ENCODE measurements at regions not wholly inside any gene's neighbourhood (a gene's known extent, or its start where the extent isn't known, plus 50 kb on each side); places are given as distances from the start of the nearest gene placed in this dataset.

DNA sequence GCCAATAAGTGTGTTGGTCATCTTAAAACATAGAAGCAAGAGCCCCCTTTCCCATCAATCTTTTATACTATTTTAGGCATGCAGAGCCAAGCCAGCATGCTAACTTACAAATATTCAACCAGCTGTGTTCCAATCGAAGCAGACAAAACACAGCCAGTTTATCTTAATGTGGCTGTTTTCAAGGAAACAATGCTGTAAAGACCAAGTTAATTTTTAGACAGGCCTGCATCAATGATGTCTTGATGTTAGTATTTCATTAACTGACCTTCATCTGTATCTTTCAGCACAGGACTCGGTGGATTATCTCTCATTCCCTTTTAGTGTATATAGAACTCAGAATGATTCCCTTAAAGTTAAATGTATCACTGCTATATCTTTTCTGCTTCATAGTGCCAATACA is 262.0 kb upstream of the ZWINT start:
- Histone ChIP-seq H3K36me3 (no peaks in the 10 kb centered on the region), H3K9me3 (no peaks in the 10 kb centered on the region), H3K4me3 (no peak overlapping the region), H3K27ac (no peak overlapping the region), H3K27me3 (no peaks in the 10 kb centered on the region), H3K4me1 (no peaks in the 10 kb centered on the region)
- no peak for DNase-seq
- intact Hi-C loops (cut with DNase I; ENCODE audit: low total_unique reads) = no loop called here
- TF ChIP-seq, protein P1, sequence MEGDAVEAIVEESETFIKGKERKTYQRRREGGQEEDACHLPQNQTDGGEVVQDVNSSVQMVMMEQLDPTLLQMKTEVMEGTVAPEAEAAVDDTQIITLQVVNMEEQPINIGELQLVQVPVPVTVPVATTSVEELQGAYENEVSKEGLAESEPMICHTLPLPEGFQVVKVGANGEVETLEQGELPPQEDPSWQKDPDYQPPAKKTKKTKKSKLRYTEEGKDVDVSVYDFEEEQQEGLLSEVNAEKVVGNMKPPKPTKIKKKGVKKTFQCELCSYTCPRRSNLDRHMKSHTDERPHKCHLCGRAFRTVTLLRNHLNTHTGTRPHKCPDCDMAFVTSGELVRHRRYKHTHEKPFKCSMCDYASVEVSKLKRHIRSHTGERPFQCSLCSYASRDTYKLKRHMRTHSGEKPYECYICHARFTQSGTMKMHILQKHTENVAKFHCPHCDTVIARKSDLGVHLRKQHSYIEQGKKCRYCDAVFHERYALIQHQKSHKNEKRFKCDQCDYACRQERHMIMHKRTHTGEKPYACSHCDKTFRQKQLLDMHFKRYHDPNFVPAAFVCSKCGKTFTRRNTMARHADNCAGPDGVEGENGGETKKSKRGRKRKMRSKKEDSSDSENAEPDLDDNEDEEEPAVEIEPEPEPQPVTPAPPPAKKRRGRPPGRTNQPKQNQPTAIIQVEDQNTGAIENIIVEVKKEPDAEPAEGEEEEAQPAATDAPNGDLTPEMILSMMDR (IDR thresholded peaks at IDR 0.05) = no peak

DNA sequence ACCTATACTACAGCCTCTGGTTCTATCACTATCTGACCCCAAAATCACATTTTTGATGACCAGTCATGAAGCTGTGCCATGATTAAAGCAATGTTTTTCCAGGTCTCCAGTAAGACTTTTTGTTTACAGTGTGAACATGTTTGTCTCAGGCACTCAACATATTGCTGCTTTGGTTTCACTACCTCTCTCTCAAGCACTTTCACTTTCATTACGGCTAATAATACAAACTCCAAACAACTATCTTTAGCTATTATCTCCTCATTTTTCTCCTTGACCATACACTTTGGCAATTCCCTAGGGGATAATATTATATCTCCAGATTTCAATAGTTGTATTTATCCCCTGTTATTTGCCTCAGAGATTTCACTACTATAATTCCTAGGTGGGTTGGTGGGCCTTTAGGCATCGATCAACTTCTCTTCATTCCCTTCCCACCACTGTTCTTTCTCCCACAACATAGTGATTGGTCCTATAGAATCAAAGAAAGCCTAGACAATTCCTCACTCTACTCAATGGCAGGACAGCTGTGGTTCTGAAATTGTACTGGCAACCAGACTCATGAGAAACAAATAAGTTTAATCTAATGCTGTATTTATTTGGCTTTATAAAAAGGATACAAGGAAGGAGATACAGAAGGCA is 261.4 kb upstream of the ZWINT start:
- Histone ChIP-seq H3K4me3 (no peak overlapping the region), H3K9me3 (no peaks in the 10 kb centered on the region), H3K27me3 (no peaks in the 10 kb centered on the region), H3K4me1 (no peaks in the 10 kb centered on the region), H3K27ac (no peak overlapping the region), H3K36me3 (no peaks in the 10 kb centered on the region)
- DNase-seq = no peak
- TF ChIP-seq, protein P1 (IDR thresholded peaks at IDR 0.05) = no peak
- intact Hi-C loops (cut with DNase I; ENCODE audit: low total_unique reads) = no loop called here

DNA sequence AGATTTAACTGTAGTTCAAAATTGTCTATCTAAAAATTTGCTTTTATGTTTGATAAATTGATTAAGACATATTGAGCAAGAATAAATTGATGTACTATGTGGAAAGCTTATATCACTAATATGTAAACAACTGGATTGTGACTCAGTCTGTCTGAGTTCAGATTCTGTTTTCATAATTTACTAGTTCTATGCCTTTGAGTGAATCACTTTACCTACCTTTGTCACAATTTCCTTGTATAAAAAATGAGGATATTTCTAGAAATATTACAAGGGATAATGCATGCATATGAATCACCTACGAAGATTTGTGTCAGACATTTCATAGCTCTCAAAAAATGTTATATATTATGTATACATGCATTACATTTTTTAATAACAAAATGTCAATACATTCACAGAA is 245.1 kb upstream of the ZWINT start:
- H3K9me3 ChIP-seq = no peaks in the 10 kb centered on the region
- DNase-seq = no peak
- no peaks in the 10 kb centered on the region for H3K4me1 ChIP-seq
- H3K27ac ChIP-seq = no peak overlapping the region
- no peaks in the 10 kb centered on the region for H3K27me3 ChIP-seq
- no peaks in the 10 kb centered on the region for H3K36me3 ChIP-seq
- TF ChIP-seq, protein P1 (IDR thresholded peaks at IDR 0.05) = no peak
- no peak overlapping the region for H3K4me3 ChIP-seq
- intact Hi-C loops (cut with DNase I; ENCODE audit: low total_unique reads) = no loop called here

DNA sequence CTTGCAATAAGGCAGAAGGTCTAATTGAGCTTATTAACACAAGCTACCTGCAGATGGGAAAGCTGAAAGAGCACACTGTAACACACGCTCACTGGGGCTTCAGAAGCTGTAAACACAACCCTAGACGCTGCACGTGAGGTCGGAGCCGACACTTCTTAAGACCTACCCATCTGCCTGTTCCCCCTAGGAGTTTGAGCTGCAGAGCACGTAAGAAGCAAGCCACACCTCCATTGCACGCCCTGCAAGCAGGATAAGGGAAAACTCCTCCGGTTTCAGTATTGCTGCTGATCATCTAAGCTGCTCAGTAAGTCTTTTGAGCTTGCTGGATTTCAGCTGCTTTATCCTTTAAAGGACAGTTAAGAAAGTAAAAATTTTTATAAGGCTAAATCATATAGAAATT is 244.0 kb upstream of the ZWINT start:
- Histone ChIP-seq H3K27me3 (no peaks in the 10 kb centered on the region), H3K4me3 (no peak overlapping the region), H3K36me3 (no peaks in the 10 kb centered on the region), H3K9me3 (no peaks in the 10 kb centered on the region), H3K27ac (no peak overlapping the region), H3K4me1 (no peaks in the 10 kb centered on the region)
- no peak for DNase-seq
- TF ChIP-seq, protein P1 (IDR thresholded peaks at IDR 0.05) = no peak
- intact Hi-C loops (cut with DNase I; ENCODE audit: low total_unique reads) = no loop called here

DNA sequence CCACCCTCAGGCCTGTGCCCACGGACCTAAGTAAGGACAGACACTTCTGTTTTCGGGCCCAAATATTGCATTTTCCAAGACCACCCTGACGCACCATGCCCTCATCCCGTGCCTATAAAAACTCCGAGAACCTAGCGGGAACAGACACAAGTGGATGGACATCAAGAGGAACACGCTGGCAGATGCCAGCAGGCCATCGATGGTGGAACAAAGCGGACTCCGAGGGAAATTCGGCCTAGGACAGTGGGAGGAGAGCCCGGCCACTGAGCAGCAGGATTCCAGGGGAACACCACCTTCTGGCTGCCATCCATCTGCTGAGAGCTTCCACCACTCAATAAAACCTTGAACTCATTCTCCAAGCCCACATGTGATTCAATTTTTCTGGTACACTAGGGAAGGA is 243.6 kb upstream of the ZWINT start:
- Histone ChIP-seq H3K27ac (no peak overlapping the region), H3K4me3 (no peak overlapping the region), H3K9me3 (no peaks in the 10 kb centered on the region), H3K4me1 (no peaks in the 10 kb centered on the region), H3K36me3 (no peaks in the 10 kb centered on the region), H3K27me3 (no peaks in the 10 kb centered on the region)
- TF ChIP-seq, protein P1 (IDR thresholded peaks at IDR 0.05) = no peak
- no peak for DNase-seq
- intact Hi-C loops (cut with DNase I; ENCODE audit: low total_unique reads) = no loop called here

DNA sequence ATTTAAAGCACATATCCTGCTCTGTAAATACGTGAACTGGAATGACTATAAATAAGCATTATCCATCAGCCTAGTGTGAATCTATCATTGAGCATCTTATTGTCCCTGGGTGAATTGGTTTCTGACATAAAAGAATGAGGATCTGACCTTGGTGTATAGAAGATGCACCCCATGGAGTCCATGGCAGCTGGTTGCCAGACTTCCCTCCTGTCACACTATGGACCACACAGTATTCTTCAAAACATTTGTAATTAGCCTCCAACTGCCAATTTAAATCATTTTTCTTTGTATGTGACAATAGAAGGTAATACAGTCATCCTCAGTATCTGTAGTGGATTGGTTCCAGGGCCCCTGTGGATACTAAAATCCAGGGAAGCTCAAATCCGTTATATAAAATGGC is 238.1 kb upstream of the ZWINT start:
- H3K9me3 ChIP-seq = no peaks in the 10 kb centered on the region
- no peaks in the 10 kb centered on the region for H3K27me3 ChIP-seq
- intact Hi-C loops (cut with DNase I; ENCODE audit: low total_unique reads) = no loop called here
- H3K4me1 ChIP-seq = no peaks in the 10 kb centered on the region
- DNase-seq = no peak
- H3K27ac ChIP-seq = no peak overlapping the region
- H3K36me3 ChIP-seq = no peaks in the 10 kb centered on the region
- no peak overlapping the region for H3K4me3 ChIP-seq
- TF ChIP-seq, protein P1 (IDR thresholded peaks at IDR 0.05) = no peak

All from tibial artery (tissue), 4 donors.